ENCODE measurements at regions not wholly inside any gene's neighbourhood (a gene's known extent, or its start where the extent isn't known, plus 50 kb on each side); places are given as distances from the start of the nearest gene placed in this dataset.

- no peak for DNase-seq (ENCODE audit: low read depth)
These were observed 230.8 kb upstream of the CST7 start for GRCh38 chr20:24718277-24718676.

- no peak for DNase-seq (ENCODE audit: low read depth)
These were observed 230.4 kb upstream of the CST7 start for GRCh38 chr20:24718696-24719095.

- DNase-seq (ENCODE audit: low read depth), result no peak
These were observed 228.1 kb upstream of the CST7 start for GRCh38 chr20:24720957-24721356.

GRCh38 chr20:24721891-24722568, 227.0 kb upstream of the CST7 start:
- DNase-seq (ENCODE audit: low read depth), result no peak

- no peak for DNase-seq (ENCODE audit: low read depth)
These were observed 226.5 kb upstream of the CST7 start for GRCh38 chr20:24722586-24722985.

GRCh38 chr20:24723186-24723585, 225.9 kb upstream of the CST7 start:
- no peak for DNase-seq (ENCODE audit: low read depth)

GRCh38 chr20:24723647-24724352, 225.3 kb upstream of the CST7 start:
- DNase-seq (ENCODE audit: low read depth), result no peak

GRCh38 chr20:24724982-24725533, 224.0 kb upstream of the CST7 start:
- DNase-seq (ENCODE audit: low read depth), result no peak

- DNase-seq (ENCODE audit: low read depth), result no peak
These were observed 221.3 kb upstream of the CST7 start for GRCh38 chr20:24727795-24728194.

- no peak for DNase-seq (ENCODE audit: low read depth)
These were observed 219.0 kb upstream of the CST7 start for GRCh38 chr20:24729896-24730605.

- DNase-seq (ENCODE audit: low read depth), result no peak
These were observed 218.3 kb upstream of the CST7 start for GRCh38 chr20:24730750-24731149.

GRCh38 chr20:24731312-24731711, 217.8 kb upstream of the CST7 start:
- no peak for DNase-seq (ENCODE audit: low read depth)

- DNase-seq (ENCODE audit: low read depth), result no peak
These were observed 217.0 kb upstream of the CST7 start for GRCh38 chr20:24732076-24732475.

- DNase-seq (ENCODE audit: low read depth), result no peak
These were observed 216.5 kb upstream of the CST7 start for GRCh38 chr20:24732599-24732998.

GRCh38 chr20:24733416-24733815, 215.7 kb upstream of the CST7 start:
- no peak for DNase-seq (ENCODE audit: low read depth)

GRCh38 chr20:24734139-24734538, 214.9 kb upstream of the CST7 start:
- no peak for DNase-seq (ENCODE audit: low read depth)

GRCh38 chr20:24735263-24735662, 213.8 kb upstream of the CST7 start:
- DNase-seq (ENCODE audit: low read depth), result no peak

GRCh38 chr20:24736131-24736843, 212.8 kb upstream of the CST7 start:
- no peak for DNase-seq (ENCODE audit: low read depth)

GRCh38 chr20:24736844-24737211, 212.2 kb upstream of the CST7 start:
- no peak for DNase-seq (ENCODE audit: low read depth)

- DNase-seq (ENCODE audit: low read depth), result no peak
These were observed 211.7 kb upstream of the CST7 start for GRCh38 chr20:24737212-24737850.

GRCh38 chr20:24738058-24738775, 210.9 kb upstream of the CST7 start:
- DNase-seq (ENCODE audit: low read depth), result no peak
